ENCODE measurements at regions not wholly inside any gene's neighbourhood (a gene's known extent, or its start where the extent isn't known, plus 50 kb on each side); places are given as distances from the start of the nearest gene placed in this dataset.

DNA sequence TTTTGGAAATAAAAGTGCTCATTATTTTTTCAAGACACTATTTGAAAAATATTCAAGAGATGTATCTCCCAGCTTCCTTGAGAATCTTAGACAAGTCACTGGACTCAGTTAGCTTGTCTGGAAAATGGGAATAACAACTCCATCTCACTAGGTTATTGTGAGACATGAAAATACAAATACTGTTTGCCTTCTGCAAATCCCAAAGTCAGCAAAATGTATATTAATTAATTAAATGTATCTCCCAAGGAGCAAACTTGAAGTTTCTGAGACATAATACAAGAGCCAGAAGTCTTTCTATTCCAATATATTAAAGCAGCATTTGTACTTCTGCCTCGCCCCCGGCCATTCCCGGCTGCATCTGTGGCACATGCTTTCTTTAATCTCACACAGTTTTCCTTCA, 54.6 kb upstream of the ID4 start:
- TF ChIP-seq, protein P1, sequence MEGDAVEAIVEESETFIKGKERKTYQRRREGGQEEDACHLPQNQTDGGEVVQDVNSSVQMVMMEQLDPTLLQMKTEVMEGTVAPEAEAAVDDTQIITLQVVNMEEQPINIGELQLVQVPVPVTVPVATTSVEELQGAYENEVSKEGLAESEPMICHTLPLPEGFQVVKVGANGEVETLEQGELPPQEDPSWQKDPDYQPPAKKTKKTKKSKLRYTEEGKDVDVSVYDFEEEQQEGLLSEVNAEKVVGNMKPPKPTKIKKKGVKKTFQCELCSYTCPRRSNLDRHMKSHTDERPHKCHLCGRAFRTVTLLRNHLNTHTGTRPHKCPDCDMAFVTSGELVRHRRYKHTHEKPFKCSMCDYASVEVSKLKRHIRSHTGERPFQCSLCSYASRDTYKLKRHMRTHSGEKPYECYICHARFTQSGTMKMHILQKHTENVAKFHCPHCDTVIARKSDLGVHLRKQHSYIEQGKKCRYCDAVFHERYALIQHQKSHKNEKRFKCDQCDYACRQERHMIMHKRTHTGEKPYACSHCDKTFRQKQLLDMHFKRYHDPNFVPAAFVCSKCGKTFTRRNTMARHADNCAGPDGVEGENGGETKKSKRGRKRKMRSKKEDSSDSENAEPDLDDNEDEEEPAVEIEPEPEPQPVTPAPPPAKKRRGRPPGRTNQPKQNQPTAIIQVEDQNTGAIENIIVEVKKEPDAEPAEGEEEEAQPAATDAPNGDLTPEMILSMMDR (IDR thresholded peaks at IDR 0.05; ENCODE audit: borderline replicate concordance, extremely low read depth, low read length, poor library complexity, severe bottlenecking), result no peak
- TF ChIP-seq EZH2 (IDR thresholded peaks at IDR 0.05; ENCODE audit: borderline replicate concordance, low read depth, low read length, severe bottlenecking), result no peak
